ENCODE measurements at regions not wholly inside any gene's neighbourhood (a gene's known extent, or its start where the extent isn't known, plus 50 kb on each side); places are given as distances from the start of the nearest gene placed in this dataset.

DNA sequence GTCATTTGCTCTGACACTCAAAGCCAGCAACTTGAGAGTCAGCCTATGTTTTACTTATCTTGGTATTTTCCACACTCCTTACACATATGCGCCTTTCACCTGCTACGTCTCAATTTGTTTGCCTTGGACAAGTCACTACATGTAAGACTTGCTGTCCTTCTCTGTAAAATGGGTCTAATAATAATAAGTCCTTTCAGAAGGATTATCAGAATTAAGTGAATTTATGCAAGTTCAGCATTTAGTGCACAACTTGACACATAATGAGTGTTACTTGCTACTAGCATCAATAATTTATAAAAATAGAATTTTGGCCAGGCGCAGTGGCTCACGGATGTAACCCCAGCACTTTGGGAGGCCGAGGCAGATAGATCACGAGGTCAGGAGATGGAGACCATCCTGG, 71.1 kb upstream of the UBL3 start:
- no peaks in the 10 kb centered on the region for H3K27me3 ChIP-seq
- DNase-seq, result no peak
- no peak for TF ChIP-seq POLR2A (IDR thresholded peaks at IDR 0.05)
- TF ChIP-seq, protein P1, sequence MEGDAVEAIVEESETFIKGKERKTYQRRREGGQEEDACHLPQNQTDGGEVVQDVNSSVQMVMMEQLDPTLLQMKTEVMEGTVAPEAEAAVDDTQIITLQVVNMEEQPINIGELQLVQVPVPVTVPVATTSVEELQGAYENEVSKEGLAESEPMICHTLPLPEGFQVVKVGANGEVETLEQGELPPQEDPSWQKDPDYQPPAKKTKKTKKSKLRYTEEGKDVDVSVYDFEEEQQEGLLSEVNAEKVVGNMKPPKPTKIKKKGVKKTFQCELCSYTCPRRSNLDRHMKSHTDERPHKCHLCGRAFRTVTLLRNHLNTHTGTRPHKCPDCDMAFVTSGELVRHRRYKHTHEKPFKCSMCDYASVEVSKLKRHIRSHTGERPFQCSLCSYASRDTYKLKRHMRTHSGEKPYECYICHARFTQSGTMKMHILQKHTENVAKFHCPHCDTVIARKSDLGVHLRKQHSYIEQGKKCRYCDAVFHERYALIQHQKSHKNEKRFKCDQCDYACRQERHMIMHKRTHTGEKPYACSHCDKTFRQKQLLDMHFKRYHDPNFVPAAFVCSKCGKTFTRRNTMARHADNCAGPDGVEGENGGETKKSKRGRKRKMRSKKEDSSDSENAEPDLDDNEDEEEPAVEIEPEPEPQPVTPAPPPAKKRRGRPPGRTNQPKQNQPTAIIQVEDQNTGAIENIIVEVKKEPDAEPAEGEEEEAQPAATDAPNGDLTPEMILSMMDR (IDR thresholded peaks at IDR 0.05), result no peak
- H3K27ac ChIP-seq, result no peak overlapping the region
- intact Hi-C loops (cut with DNase I; ENCODE audit: low total_unique reads), result no loop called here
- H3K4me3 ChIP-seq, result no peak overlapping the region
- no peaks in the 10 kb centered on the region for H3K36me3 ChIP-seq
- peaks cover 0 to 6% of the 10 kb centered on the region in 2 donors for H3K4me1 ChIP-seq
- no peaks in the 10 kb centered on the region for H3K9me3 ChIP-seq

DNA sequence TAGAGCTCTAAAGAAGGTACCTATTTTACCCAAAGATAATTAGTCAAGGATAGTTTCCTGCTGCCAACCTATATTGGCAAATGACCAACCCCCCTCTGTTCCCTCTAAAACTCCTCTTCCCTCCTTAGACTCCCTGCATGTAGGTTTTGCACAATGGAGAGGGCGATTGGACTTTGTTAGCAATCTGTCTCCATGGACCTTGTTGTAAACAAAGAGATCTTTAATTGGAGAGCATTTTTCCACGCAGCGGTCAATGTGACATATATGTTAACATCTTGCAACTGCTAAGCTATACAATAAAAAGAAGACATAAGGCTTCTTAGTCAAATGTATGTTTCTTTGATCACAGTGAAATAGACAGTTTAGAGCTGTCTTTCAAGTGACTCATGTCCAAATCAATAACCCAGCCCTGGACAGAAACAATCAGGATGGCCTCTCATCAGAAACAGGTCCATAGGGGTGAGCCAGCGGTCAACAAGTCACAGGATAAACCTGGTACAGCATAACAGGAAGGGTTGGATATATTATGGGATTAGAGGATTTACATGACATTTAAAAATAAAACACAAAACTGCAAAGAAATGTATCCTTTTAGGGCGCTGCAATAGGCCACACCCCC, 69.7 kb upstream of the UBL3 start:
- peaks cover 0 to 6% of the 10 kb centered on the region in 2 donors for H3K4me1 ChIP-seq
- intact Hi-C loops (cut with DNase I; ENCODE audit: low total_unique reads), result no loop called here
- H3K27ac ChIP-seq, result no peak overlapping the region
- no peak for TF ChIP-seq POLR2A (IDR thresholded peaks at IDR 0.05)
- TF ChIP-seq, protein P1 (IDR thresholded peaks at IDR 0.05), result no peak
- no peak for DNase-seq
- H3K9me3 ChIP-seq, result no peaks in the 10 kb centered on the region
- H3K27me3 ChIP-seq, result no peaks in the 10 kb centered on the region
- H3K4me3 ChIP-seq, result no peak overlapping the region
- no peaks in the 10 kb centered on the region for H3K36me3 ChIP-seq

DNA sequence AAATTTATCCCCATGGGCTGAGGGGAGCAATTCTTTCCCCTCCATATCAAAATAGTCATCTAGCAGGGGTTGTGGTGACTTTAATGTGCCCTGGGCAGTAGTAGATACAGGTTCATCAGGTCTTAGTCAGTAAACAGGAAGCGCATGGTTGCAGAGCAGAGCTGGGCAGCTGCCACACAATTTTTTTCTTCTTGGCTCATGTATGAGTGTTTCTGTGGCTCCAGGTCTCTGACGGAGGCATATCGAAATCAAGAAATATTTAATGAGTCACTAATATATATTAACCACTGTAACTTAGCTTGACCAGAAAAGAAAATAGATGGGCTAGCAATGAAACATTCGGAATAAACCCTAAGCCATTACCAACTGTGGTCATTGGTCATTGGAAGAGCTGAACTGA, 68.4 kb upstream of the UBL3 start:
- intact Hi-C loops (cut with DNase I; ENCODE audit: low total_unique reads), result no loop called here
- TF ChIP-seq, protein P1 (IDR thresholded peaks at IDR 0.05), result no peak
- TF ChIP-seq POLR2A (IDR thresholded peaks at IDR 0.05), result no peak
- Histone ChIP-seq H3K4me1 (no peaks in the 10 kb centered on the region), H3K27ac (no peak overlapping the region), H3K4me3 (no peak overlapping the region), H3K27me3 (no peaks in the 10 kb centered on the region), H3K9me3 (no peaks in the 10 kb centered on the region), H3K36me3 (no peaks in the 10 kb centered on the region)
- no peak for DNase-seq

DNA sequence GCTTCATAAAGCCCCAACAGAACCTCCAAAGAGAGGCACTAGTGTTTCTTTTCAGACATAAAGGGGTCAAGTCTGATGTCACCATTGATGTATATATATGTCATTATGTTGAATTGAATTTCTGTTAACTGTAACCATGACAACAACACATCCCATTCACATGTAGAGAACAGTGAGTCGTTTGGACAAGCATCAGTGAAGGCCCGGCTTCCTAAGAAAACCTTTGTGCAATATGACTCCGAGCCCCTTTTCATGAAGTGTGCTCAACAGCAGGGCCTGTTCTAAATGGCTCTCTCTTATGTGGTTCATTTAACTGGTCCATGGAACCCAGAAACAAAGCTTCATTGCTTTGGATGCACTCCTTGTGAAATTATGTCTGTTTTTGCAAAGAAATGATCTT, 67.2 kb upstream of the UBL3 start:
- H3K9me3 ChIP-seq, result no peaks in the 10 kb centered on the region
- intact Hi-C loops (cut with DNase I; ENCODE audit: low total_unique reads), result no loop called here
- no peaks in the 10 kb centered on the region for H3K27me3 ChIP-seq
- no peak overlapping the region for H3K4me3 ChIP-seq
- DNase-seq, result no peak
- no peaks in the 10 kb centered on the region for H3K36me3 ChIP-seq
- no peak overlapping the region for H3K27ac ChIP-seq
- H3K4me1 ChIP-seq, result no peaks in the 10 kb centered on the region
- no peak for TF ChIP-seq POLR2A (IDR thresholded peaks at IDR 0.05)
- TF ChIP-seq, protein P1 (IDR thresholded peaks at IDR 0.05), result no peak

DNA sequence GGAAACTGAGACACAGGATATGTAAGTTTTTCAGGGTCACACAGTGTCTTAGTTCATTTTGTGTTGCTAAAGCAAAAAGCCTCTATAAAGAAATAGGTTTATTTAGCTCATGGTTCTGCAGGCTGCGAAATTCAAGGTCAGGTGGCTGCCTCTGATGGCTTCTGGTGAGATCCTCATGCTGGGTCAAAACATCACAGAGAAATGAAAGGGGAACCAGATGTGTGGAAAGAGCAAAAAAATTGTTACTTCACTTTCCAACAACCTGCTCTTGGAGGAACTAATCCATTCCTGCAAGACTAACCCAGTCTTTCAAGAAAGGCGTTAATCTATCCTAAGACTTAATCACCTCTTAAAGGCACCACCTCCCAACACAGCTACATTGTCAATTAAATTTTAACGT, 64.2 kb upstream of the UBL3 start:
- TF ChIP-seq, protein P1 (IDR thresholded peaks at IDR 0.05), result no peak
- Histone ChIP-seq H3K36me3 (no peaks in the 10 kb centered on the region), H3K4me3 (no peak overlapping the region), H3K27me3 (no peaks in the 10 kb centered on the region), H3K4me1 (no peaks in the 10 kb centered on the region), H3K27ac (no peak overlapping the region), H3K9me3 (no peaks in the 10 kb centered on the region)
- no peak for DNase-seq
- intact Hi-C loops (cut with DNase I; ENCODE audit: low total_unique reads), result no loop called here

All from uterus (tissue), 3 donors.